ENCODE measurements at regions not wholly inside any gene's neighbourhood (a gene's known extent, or its start where the extent isn't known, plus 50 kb on each side); places are given as distances from the start of the nearest gene placed in this dataset.

GRCh38 chr6:13868236-13868635 is 53.9 kb upstream of the MCUR1 start:
- no peak for TF ChIP-seq POLR2A (IDR thresholded peaks at IDR 0.05)
- no peak for TF ChIP-seq CTCF (IDR thresholded peaks at IDR 0.05)
